H9 (cell line): ENCODE measurements at regions not wholly inside any gene's neighbourhood (a gene's known extent, or its start where the extent isn't known, plus 50 kb on each side); places are given as distances from the start of the nearest gene placed in this dataset.

Experiments
- DNase-seq: peaks from one replicate; pipeline ENCODE4 v3.0.0-alpha.2; 2017
- H2AFZ ChIP-seq: one replicate; pipeline ENCODE4 v1.6.1; 2013; ENCODE audit warnings: mild to moderate bottlenecking, low read length, control low read depth, moderate library complexity
- H2AK5ac ChIP-seq: 2 replicates; pipeline ENCODE4 v1.6.1; 2013; ENCODE audit warnings: low read length, control low read depth, mixed read lengths; ENCODE audit not compliant: insufficient read length
- H2BK120ac ChIP-seq: one replicate; pipeline ENCODE4 v1.6.1; 2013; ENCODE audit warnings: low read depth, mild to moderate bottlenecking, low read length, control low read depth, inconsistent platforms; ENCODE audit not compliant: poor library complexity, severe bottlenecking
- H2BK12ac ChIP-seq: 2 replicates; pipeline ENCODE4 v1.6.1; 2013; ENCODE audit warnings: low read length, control low read depth, mixed read lengths, low read depth; ENCODE audit not compliant: insufficient read length
- H2BK15ac ChIP-seq: 2 replicates; pipeline ENCODE4 v1.6.1; 2013; ENCODE audit warnings: low read depth, low read length, control low read depth
- H2BK20ac ChIP-seq: one replicate; pipeline ENCODE4 v1.6.1; 2013; ENCODE audit warnings: low read depth, mild to moderate bottlenecking, low read length, control low read depth, inconsistent platforms; ENCODE audit not compliant: poor library complexity, severe bottlenecking
- H2BK5ac ChIP-seq: 2 replicates; pipeline ENCODE4 v1.6.1; 2013; ENCODE audit warnings: low read length, control low read depth, mixed read lengths; ENCODE audit not compliant: insufficient read length
- H3K14ac ChIP-seq: 2 replicates; pipeline ENCODE4 v1.6.1; 2013; ENCODE audit warnings: low read length, control low read depth; ENCODE audit not compliant: insufficient read depth
- H3K18ac ChIP-seq: 2 replicates; pipeline ENCODE4 v1.6.1; 2013; ENCODE audit warnings: low read depth, mild to moderate bottlenecking, mixed read lengths, low read length, control low read depth; ENCODE audit not compliant: insufficient read length
- H3K23ac ChIP-seq: 2 replicates; pipeline ENCODE4 v1.6.1; 2013; ENCODE audit warnings: low read length, control low read depth, mixed read lengths, low read depth; ENCODE audit not compliant: insufficient read length
- H3K23me2 ChIP-seq: 2 replicates; pipeline ENCODE4 v1.6.1; 2013; ENCODE audit warnings: low read depth, mild to moderate bottlenecking, mixed read lengths, low read length, control low read depth; ENCODE audit not compliant: insufficient read length, poor library complexity, severe bottlenecking
- H3K27ac ChIP-seq: 2 replicates; pipeline ENCODE4 v1.5.1; 2013; ENCODE audit warnings: low read length, control low read depth, mixed read lengths, low read depth; ENCODE audit not compliant: insufficient read length
- H3K27me3 ChIP-seq: 2 replicates; pipeline ENCODE4 v1.6.1; 2013; ENCODE audit warnings: low read length, control low read depth, inconsistent platforms; ENCODE audit not compliant: insufficient read depth
- H3K4ac ChIP-seq: 2 replicates; pipeline ENCODE4 v1.6.1; 2013; ENCODE audit warnings: low read depth, mild to moderate bottlenecking, control low read depth, inconsistent platforms, low read length, moderate library complexity
- H3K4me1 ChIP-seq: 2 replicates; pipeline ENCODE4 v1.6.1; 2013; ENCODE audit warnings: low read length, control low read depth, inconsistent platforms; ENCODE audit not compliant: insufficient read depth
- H3K4me2 ChIP-seq: 2 replicates; pipeline ENCODE4 v1.6.1; 2013; ENCODE audit warnings: low read length, control low read depth, mixed read lengths; ENCODE audit not compliant: insufficient read length, insufficient read depth
- H3K56ac ChIP-seq: 2 replicates; pipeline ENCODE4 v1.6.1; 2013; ENCODE audit warnings: low read depth, mild to moderate bottlenecking, mixed read lengths, low read length, control low read depth; ENCODE audit not compliant: insufficient read length
- H3K79me1 ChIP-seq: 2 replicates; pipeline ENCODE4 v1.6.1; 2013; ENCODE audit warnings: low read depth, mild to moderate bottlenecking, moderate library complexity, low read length, control low read depth, inconsistent platforms; ENCODE audit not compliant: insufficient read depth, poor library complexity, severe bottlenecking
- H3K79me2 ChIP-seq: 2 replicates; pipeline ENCODE4 v1.6.1; 2013; ENCODE audit warnings: low read length, control low read depth, inconsistent platforms; ENCODE audit not compliant: insufficient read depth
- H3K9ac ChIP-seq: 2 replicates; pipeline ENCODE4 v1.6.1; 2013; ENCODE audit warnings: low read length, control low read depth, mixed read lengths; ENCODE audit not compliant: insufficient read length; ENCODE audit errors: extremely low read depth
- H3K9me3 ChIP-seq: one replicate; pipeline ENCODE4 v1.6.1; 2013; ENCODE audit warnings: low read depth, low read length, inconsistent platforms; ENCODE audit not compliant: control insufficient read depth
- H3T11ph ChIP-seq: one replicate; pipeline ENCODE4 v1.6.1; 2013; ENCODE audit warnings: mild to moderate bottlenecking, low read length, control low read depth, inconsistent platforms
- H4K20me1 ChIP-seq: one replicate; pipeline ENCODE4 v1.6.1; 2013; ENCODE audit not compliant: control insufficient read depth, insufficient read length, insufficient read depth
- H4K5ac ChIP-seq: 2 replicates; pipeline ENCODE4 v1.6.1; 2013; ENCODE audit warnings: low read depth, mild to moderate bottlenecking, mixed read lengths, low read length, control low read depth; ENCODE audit not compliant: insufficient read length
- H4K8ac ChIP-seq: replicated peaks from 2 replicates; pipeline ENCODE4 v1.6.1; 2013; ENCODE audit warnings: low read length, control low read depth, mixed read lengths, low read depth; ENCODE audit not compliant: insufficient read length
- H4K91ac ChIP-seq: 2 replicates; pipeline ENCODE4 v1.6.1; 2013; ENCODE audit warnings: low read depth, mild to moderate bottlenecking, moderate library complexity, mixed read lengths, low read length, control low read depth; ENCODE audit not compliant: insufficient read length
- H3K27ac Mint-ChIP-seq, 3 experiments: 2 replicates in 2 of 3; 3 replicates in 1 of 3; pipeline ENCODE4 v1.8.0; 2020 to 2021; ENCODE audit warnings: mixed read lengths in 3 of 3, mild to moderate bottlenecking in 1 of 3, moderate library complexity in 1 of 3
- H3K27me3 Mint-ChIP-seq: 2 replicates; pipeline ENCODE4 v1.8.0; 2021; ENCODE audit warnings: low read depth, mild to moderate bottlenecking, moderate library complexity, mixed read lengths
- H3K36me3 Mint-ChIP-seq, 3 experiments: 2 replicates in 2 of 3; 3 replicates in 1 of 3; pipeline ENCODE4 v1.8.0; 2020 to 2021; ENCODE audit warnings: low read depth in 3 of 3, mixed read lengths in 3 of 3; ENCODE audit not compliant: insufficient read depth in 1 of 3
- H3K4me1 Mint-ChIP-seq, 2 experiments: 2 replicates each; pipeline ENCODE4 v1.8.0; 2020; ENCODE audit warnings: mixed read lengths in 2 of 2
- H3K4me3 Mint-ChIP-seq, 2 experiments: 2 replicates in 1 of 2; 3 replicates in 1 of 2; pipeline ENCODE4 v1.8.0; 2020 to 2021; ENCODE audit warnings: mild to moderate bottlenecking in 2 of 2, mixed read lengths in 2 of 2, moderate library complexity in 1 of 2
- H3K9me3 Mint-ChIP-seq, 2 experiments: 2 replicates in 1 of 2; 3 replicates in 1 of 2; pipeline ENCODE4 v1.8.0; 2020; ENCODE audit warnings: mild to moderate bottlenecking in 2 of 2, mixed read lengths in 2 of 2, moderate library complexity in 1 of 2
- CTCF ChIP-seq: fragments of 200-600 bp; sonication (generic); conservative IDR thresholded peaks from 3 replicates; pipeline ENCODE4 v1.8.0; 2021; ENCODE audit warnings: antibody characterized with exemption, mild to moderate bottlenecking
- WGBS: extraction: QIAGEN DNeasy Blood & Tissue Kit; methylation state at CpG from one replicate; pipeline ENCODE4 v1.1.7; 2013; ENCODE audit warnings: missing lambda C conversion rate, low lambda C conversion rate, mixed read lengths; ENCODE audit not compliant: insufficient read length; ENCODE audit errors: extremely low coverage; 5-methylcytosine and 5-hydroxymethylcytosine counted together

GRCh38 chr18:11289248-11289647, 139.9 kb upstream of the PIEZO2 start:
- Histone ChIP-seq H2BK20ac (no peak overlapping the region), H3K79me2 (no peaks in the 10 kb centered on the region), H4K20me1 (no peaks in the 10 kb centered on the region), H4K5ac (no peak overlapping the region), H2BK5ac (no peak overlapping the region), H3K23me2 (no peaks in the 10 kb centered on the region), H3K9ac (no peak overlapping the region), H2BK120ac (no peak overlapping the region), H2AFZ (no peak overlapping the region), H3K14ac (no peak overlapping the region), H2AK5ac (no peak overlapping the region), H3K4me1 (no peaks in the 10 kb centered on the region), H3K56ac (no peak overlapping the region), H3K27me3 (no peaks in the 10 kb centered on the region), H2BK12ac (no peak overlapping the region), H3K4ac (no peak overlapping the region), H3K18ac (no peak overlapping the region), H3K79me1 (no peaks in the 10 kb centered on the region), H3K27ac (no peak overlapping the region), H2BK15ac (no peak overlapping the region), H4K91ac (no peak overlapping the region), H3K4me2 (no peak overlapping the region), H3K9me3 (no peaks in the 10 kb centered on the region), H4K8ac (no peak overlapping the region), H3K23ac (no peak overlapping the region), H3T11ph (no peak overlapping the region)
- H3K36me3 Mint-ChIP-seq: no peaks in the 10 kb centered on the region
- H3K27ac Mint-ChIP-seq: no peak overlapping the region
- WGBS: no CpG with 5 or more reads among the region's 1 CpG
- H3K4me1 Mint-ChIP-seq: peaks cover 5 to 6% of the 10 kb centered on the region in 2 experiments
- TF ChIP-seq CTCF: no peak
- H3K4me3 Mint-ChIP-seq: no peak overlapping the region
- no peak for DNase-seq
- H3K27me3 Mint-ChIP-seq: no peaks in the 10 kb centered on the region
- H3K9me3 Mint-ChIP-seq: no peaks in the 10 kb centered on the region
